HL-60 (cell line): ENCODE measurements at regions not wholly inside any gene's neighbourhood (a gene's known extent, or its start where the extent isn't known, plus 50 kb on each side); places are given as distances from the start of the nearest gene placed in this dataset.

Experiments
- CTCF ChIP-seq: IDR thresholded peaks from one replicate; pipeline ENCODE4 v1.5.1; 2011; ENCODE audit warnings: low read length, control low read depth, inconsistent platforms; ENCODE audit not compliant: insufficient read depth
- GABPA ChIP-seq: IDR thresholded peaks from 2 replicates; pipeline ENCODE4 v1.6.1; 2012; ENCODE audit warnings: low read depth
- POLR2AphosphoS5 ChIP-seq: IDR thresholded peaks from 2 replicates; pipeline ENCODE4 v1.6.1; 2012; ENCODE audit warnings: low read depth
- REST ChIP-seq: IDR thresholded peaks from 2 replicates; pipeline ENCODE4 v1.6.1; 2012; ENCODE audit warnings: low read depth; ENCODE audit not compliant: insufficient replicate concordance
- SPI1 ChIP-seq: IDR thresholded peaks from 2 replicates; pipeline ENCODE4 v1.6.1; 2012; ENCODE audit warnings: low read depth, mild to moderate bottlenecking, borderline replicate concordance

- TF ChIP-seq REST (no peak), POLR2AphosphoS5 (no peak), CTCF (no peak), SPI1 (no peak), GABPA (no peak)
Measured at GRCh38 chr7:17709127-17709526, 231.2 kb downstream of the SNX13 start.
